ENCODE measurements at regions not wholly inside any gene's neighbourhood (a gene's known extent, or its start where the extent isn't known, plus 50 kb on each side); places are given as distances from the start of the nearest gene placed in this dataset.

GRCh38 chr2:22282916-22283315 lies 1102.1 kb upstream of the KLHL29 start:
- DNase-seq: no peak

GRCh38 chr2:22283436-22283835 lies 1101.5 kb upstream of the KLHL29 start:
- no peak for DNase-seq

DNA sequence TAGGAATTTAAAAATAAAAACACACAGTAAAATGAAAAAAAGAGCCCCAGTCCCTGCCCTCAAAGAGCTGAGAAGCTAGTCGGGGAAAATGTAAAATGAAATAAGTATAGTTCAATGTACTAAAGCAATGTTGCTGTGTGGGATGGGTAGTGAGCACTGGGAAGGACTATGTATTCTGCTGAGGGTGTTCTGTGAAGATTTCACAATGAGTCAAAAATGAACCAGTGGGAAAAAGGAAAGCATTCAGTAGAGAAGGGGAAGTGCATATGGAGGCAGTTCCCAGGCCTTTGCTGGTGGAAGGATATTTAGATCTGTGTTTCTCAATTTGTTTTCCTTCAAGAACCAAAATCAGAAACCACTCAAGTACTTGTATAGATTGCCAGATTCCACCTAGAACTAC lies 1094.7 kb upstream of the KLHL29 start:
- DNase-seq: no peak

GRCh38 chr2:22290909-22291473 lies 1094.0 kb upstream of the KLHL29 start:
- DNase-seq: no peak

DNA sequence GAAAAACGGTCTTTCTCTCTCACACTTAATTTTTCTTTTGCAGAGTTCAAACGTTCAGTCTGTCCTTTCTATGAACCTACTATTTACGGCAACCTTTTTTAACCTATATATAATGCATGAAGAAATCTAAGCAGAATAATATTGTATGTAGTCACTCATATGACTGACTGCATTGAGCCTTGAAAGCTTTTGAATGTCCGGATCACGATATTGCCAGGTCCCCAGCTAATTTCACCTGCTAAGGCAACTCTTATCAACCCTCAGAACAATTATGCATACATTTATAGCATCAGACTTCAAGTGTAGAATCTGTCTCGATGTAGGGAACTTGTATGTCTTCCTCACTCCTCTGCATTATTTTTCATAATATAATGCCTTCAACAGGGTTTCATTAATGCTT lies 1083.8 kb upstream of the KLHL29 start:
- no peak for DNase-seq

GRCh38 chr2:22326250-22326649 lies 1058.7 kb upstream of the KLHL29 start:
- no peak for DNase-seq

DNA sequence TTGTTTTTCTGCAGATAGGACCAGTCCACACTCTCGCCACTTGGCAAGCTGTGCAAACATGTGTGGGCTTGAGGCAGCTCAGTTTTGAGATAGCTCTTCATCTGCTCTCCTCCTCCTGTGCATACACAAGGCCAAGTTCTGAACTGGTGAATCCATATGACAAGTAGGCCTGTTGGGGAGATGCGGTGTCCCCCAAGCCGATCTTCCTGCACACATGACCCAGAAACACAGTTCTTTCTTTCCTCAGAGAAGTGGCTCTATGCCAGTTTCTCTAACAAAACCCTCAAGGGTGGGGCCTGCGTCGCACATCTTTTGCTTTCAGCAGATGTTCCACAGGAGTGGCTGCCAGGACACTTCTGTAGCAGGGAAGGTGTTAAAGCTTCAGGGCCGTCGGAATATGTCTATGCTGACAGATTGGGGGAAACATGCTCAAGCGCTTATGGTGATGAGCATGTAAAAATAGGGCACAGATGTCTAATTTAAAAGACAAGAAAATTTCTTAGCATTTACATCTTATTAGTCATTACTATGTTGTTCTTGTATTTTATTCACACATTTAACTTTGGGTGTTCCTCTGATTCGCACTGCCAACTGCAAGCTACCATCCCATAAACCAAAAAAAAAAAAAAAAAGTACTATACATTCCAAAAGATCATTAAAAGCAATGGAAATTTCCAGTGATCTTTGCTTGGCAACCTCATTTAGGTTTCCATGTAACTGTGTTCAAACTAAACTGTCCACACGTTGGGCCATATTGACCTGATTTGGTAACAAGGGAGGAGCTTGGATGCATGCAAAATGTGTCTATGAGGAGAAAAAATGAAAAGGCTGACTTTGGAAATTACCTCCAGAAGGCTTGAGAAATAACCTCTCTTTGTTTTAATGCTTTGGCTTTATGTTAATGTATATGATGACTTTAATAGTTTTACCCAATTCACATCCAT lies 1055.5 kb upstream of the KLHL29 start:
- DNase-seq: peak; percentile 28

GRCh38 chr2:22336414-22336813 lies 1048.6 kb upstream of the KLHL29 start:
- no peak for DNase-seq

- DNase-seq: no peak
These were observed 1044.3 kb upstream of the KLHL29 start for GRCh38 chr2:22340716-22341115.

- no peak for DNase-seq
These were observed 1037.7 kb upstream of the KLHL29 start for GRCh38 chr2:22347306-22347705.

DNA sequence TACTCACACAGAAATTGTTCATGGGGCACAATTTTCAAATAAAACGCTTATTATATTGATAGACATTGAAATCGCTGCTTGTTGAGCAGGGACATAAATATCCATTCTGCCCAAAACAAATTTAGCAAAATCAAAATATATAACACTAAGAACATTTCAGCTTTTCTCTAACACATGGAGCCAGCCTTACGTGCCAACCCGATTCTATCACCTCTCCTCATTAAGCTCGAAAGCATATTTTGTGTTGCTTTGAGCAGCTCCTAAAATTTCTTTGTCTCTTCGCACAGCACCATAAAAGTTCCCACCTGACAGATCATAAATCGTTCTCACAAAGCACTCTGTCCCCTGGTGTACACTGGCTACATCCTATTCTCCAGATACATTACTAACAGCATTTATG lies 1034.4 kb upstream of the KLHL29 start:
- DNase-seq: no peak

GRCh38 chr2:22355816-22356433 lies 1029.1 kb upstream of the KLHL29 start:
- no peak for DNase-seq

DNA sequence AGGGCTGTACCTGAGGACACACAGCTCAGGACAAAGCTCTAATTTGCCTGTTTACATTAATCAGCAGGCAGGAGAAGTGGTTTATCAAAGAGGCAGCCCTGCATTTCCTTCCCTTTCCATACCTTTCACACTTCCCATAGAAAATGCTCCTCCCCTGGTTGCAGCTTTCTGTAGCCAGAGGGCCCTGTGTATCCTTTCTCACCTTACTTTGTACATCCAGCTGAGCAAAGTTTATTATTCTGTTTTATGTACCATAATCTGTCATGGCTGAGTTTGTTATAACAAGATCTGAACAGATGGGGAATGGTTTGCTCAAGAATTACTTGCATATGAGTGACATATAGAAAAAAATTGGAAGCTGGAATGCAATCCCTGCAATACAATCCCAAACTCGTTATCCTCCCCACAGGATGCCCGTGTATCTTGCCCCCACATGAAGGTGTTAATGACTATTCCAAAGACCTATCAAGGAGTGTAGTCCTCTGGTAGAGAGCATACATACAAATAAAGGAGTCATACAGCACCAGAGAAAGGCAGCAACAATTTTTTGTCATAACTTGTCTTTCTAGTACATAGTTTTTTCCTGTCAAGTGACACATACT lies 1025.8 kb upstream of the KLHL29 start:
- no peak for DNase-seq

DNA sequence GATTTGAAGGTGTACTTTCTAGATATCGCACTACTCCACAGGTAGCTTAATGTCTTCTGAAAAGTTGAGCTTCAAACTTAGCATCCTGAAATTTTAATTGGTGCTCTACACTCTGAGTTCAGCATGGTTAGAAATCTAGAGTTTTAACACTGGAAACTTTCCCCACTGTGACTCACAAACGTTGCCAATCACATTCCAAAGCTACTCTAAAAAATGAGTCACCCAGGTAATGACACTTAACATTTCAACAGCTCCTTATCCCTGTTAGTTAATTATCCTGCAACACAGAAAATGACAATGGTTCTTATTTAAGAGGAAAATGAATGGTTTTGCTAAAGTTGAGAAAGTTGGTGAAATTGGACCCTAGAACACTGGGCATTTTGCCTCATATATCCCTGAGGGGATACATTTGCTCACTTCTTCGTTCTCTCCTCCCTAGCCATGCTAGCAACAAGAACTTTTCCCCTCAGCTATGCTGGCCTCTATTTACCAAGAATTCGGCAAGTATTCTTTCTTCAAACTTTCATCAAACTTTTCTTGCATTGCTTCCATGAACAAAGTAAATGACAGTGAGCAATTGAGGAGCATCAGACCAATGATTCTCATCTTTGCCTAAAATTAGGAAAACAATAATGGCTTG lies 1024.1 kb upstream of the KLHL29 start:
- DNase-seq: no peak

GRCh38 chr2:22361571-22361970 lies 1023.4 kb upstream of the KLHL29 start:
- DNase-seq: no peak

DNA sequence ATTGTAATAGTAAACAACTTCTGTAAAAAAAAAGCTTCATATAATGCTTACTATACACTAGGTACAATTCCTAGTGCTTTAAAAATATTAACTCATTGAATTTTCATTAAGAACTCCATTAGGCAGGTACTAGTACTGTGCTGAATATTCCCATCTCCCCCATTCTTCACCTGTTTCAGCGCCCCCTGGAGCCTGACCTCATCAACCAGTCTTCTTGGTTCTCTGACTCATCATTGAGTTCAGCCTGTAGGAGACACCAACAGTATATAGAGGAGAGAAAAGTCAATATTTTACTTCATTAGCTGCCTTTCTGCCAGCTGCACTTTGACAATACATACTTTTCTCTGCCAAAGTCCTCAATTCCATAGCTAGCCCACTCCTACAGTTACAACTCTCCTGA lies 1009.9 kb upstream of the KLHL29 start:
- no peak for DNase-seq

- no peak for DNase-seq
These were observed 1007.7 kb upstream of the KLHL29 start for GRCh38 chr2:22377268-22377667.

DNA sequence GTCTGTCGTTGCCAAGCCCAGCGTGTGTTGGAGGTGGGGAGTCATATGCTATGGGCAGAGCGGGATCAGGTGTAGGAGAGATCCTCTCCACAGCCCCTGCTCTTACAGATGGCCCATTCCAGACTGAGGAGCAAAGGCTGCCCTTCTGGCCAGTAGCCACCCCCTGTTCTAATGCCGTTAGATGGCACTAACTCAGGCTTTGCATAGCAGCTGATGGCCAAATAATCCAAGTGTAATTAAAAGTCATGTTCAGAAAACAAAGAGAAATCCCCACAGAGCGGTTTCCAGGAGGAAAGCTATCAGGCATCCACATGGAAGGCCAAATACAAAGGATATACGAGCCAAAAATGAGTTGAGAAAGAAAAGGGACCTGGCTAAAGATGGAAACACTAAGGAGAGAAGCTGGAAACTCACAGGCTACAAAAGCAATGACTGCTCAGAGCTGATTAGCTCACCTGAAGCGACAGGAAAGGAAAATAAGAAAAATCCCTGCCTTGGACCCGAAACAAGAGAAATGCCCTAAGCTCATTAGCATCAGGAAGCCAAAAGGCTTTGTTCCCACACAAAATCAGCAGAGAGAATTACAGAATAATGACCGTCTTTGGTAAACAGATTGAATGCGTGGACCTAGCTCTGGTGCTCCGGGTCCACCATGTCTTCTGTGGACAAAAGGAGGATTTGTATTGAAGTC lies 1002.4 kb upstream of the KLHL29 start:
- no peak for DNase-seq

DNA sequence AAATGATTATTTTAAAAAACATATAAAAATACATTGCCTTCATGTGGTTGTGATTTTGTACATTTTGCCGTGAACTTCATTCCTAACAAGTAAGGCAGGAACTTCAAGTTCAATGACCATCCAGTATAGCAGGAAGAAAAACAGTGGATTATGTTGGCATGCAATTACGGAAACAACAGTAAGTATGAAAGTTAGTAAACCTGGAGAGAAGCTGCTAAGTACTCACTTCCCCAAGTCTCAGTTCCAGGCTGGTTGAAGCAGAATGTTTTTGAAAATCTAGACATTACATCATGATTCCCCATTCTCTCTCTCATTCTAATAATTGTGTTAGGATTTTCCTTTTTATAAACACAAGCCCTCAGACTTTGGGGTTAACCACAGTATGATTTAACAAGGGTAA lies 987.1 kb upstream of the KLHL29 start:
- DNase-seq: no peak

- no peak for DNase-seq
These were observed 981.2 kb upstream of the KLHL29 start for GRCh38 chr2:22403748-22404147.

GRCh38 chr2:22406625-22407024 lies 978.4 kb upstream of the KLHL29 start:
- DNase-seq: no peak

DNA sequence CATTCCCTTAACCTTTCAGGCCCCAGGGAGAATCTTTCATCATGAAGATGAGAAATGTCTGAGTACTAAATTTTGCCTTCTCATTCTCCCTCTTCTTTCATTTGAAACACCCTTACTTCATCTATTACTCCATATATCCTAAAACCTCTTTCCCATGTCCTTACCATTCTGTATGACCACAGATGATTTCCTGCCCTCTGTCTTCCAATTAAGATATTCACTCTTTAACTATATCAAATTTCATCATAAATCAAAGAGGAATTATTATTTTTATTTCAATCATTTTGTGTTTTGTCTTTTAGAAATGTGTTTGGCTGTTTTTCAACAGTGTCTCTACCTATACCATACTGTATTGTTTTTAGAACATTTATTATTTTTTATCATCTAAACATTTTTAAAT lies 964.9 kb upstream of the KLHL29 start:
- no peak for DNase-seq

- no peak for DNase-seq
These were observed 942.9 kb upstream of the KLHL29 start for GRCh38 chr2:22442051-22442450.
